Prostate gland (tissue), 2 donors: ENCODE measurements at regions not wholly inside any gene's neighbourhood (a gene's known extent, or its start where the extent isn't known, plus 50 kb on each side); places are given as distances from the start of the nearest gene placed in this dataset.

ENCODE experiments used
- POLR2A ChIP-seq: fragments of 450-650 bp; IDR thresholded peaks from one replicate; pipeline ENCODE4 v1.6.1; 2016; ENCODE audit warnings: antibody characterized with exemption, mild to moderate bottlenecking
- POLR2AphosphoS5 ChIP-seq: sonication (generic); formaldehyde crosslinking; IDR thresholded peaks from one replicate; pipeline ENCODE4 v1.6.1; 2017; ENCODE audit warnings: antibody characterized with exemption
- TF ChIP-seq, protein P1 (sequence below), 4 experiments: fragments of 200-600 bp in 2 of 4; fragments of 450-650 bp in 2 of 4; sonication (generic) in 2 of 4; IDR thresholded peaks; 1 replicate in 3 of 4; 2 replicates in 1 of 4; pipeline ENCODE4 v1.5.1; 2016 to 2019; ENCODE audit warnings: antibody characterized with exemption in 4 of 4, mild to moderate bottlenecking in 2 of 4, moderate library complexity in 2 of 4

DNA sequence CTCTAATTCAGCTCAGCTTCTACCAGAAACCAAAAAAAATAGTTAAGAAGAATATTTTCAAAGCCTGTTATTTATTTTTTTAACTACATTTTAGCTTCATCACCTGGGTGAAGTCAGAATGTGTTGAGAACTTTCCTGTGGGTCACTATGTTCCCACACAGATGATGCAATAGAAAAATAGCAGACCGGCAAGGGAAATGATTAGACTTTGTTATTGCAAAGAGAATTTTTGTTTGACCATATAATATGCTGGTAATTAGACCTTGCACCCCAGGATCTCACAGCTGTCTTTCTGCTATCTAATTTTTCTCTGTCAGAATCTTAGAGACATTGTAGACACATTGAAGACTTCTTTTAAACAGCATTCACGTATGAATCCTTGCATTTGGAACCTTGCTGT, 299.3 kb downstream of the TBX15 start:
- TF ChIP-seq, protein P1, sequence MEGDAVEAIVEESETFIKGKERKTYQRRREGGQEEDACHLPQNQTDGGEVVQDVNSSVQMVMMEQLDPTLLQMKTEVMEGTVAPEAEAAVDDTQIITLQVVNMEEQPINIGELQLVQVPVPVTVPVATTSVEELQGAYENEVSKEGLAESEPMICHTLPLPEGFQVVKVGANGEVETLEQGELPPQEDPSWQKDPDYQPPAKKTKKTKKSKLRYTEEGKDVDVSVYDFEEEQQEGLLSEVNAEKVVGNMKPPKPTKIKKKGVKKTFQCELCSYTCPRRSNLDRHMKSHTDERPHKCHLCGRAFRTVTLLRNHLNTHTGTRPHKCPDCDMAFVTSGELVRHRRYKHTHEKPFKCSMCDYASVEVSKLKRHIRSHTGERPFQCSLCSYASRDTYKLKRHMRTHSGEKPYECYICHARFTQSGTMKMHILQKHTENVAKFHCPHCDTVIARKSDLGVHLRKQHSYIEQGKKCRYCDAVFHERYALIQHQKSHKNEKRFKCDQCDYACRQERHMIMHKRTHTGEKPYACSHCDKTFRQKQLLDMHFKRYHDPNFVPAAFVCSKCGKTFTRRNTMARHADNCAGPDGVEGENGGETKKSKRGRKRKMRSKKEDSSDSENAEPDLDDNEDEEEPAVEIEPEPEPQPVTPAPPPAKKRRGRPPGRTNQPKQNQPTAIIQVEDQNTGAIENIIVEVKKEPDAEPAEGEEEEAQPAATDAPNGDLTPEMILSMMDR (IDR thresholded peaks at IDR 0.05), result no peak
- no peak for TF ChIP-seq POLR2A
- TF ChIP-seq POLR2AphosphoS5, result no peak
